ENCODE measurements at regions not wholly inside any gene's neighbourhood (a gene's known extent, or its start where the extent isn't known, plus 50 kb on each side); places are given as distances from the start of the nearest gene placed in this dataset.
"Not testable (repeated sequence)": the region's sequence is repeated elsewhere in the genome, so short reads cannot be mapped to it uniquely, and the experiment has no call there.

- no peak for DNase-seq
- intact Hi-C loops (cut with DNase I), result no loop called here
These were observed 138.4 kb upstream of the PLD5 start for GRCh38 chr1:242662886-242663285.

- intact Hi-C loops (cut with DNase I); DNase-seq: not testable (repeated sequence)
These were observed 129.3 kb upstream of the PLD5 start for GRCh38 chr1:242653772-242654171.

- intact Hi-C loops (cut with DNase I), result no loop called here
- no peak for DNase-seq
These were observed 127.3 kb upstream of the PLD5 start for GRCh38 chr1:242651817-242652216.

- intact Hi-C loops (cut with DNase I), result no loop called here
- DNase-seq, result no peak
These were observed 117.0 kb upstream of the PLD5 start for GRCh38 chr1:242641461-242641860.

- intact Hi-C loops (cut with DNase I), result no loop called here
- DNase-seq, result no peak
These were observed 114.6 kb upstream of the PLD5 start for GRCh38 chr1:242639104-242639503.

- intact Hi-C loops (cut with DNase I), result no loop called here
- DNase-seq, result no peak
These were observed 110.2 kb upstream of the PLD5 start for GRCh38 chr1:242634732-242635131.

- DNase-seq, result no peak
- intact Hi-C loops (cut with DNase I), result no loop called here
These were observed 104.9 kb upstream of the PLD5 start for GRCh38 chr1:242629396-242629795.

GRCh38 chr1:242623756-242624155, 99.3 kb upstream of the PLD5 start:
- no peak for DNase-seq
- intact Hi-C loops (cut with DNase I), result no loop called here

GRCh38 chr1:242623119-242623518, 98.6 kb upstream of the PLD5 start:
- DNase-seq, result no peak
- intact Hi-C loops (cut with DNase I), result no loop called here

GRCh38 chr1:242613266-242613815, 88.8 kb upstream of the PLD5 start:
- no peak for DNase-seq
- intact Hi-C loops (cut with DNase I), result no loop called here

- intact Hi-C loops (cut with DNase I), result no loop called here
These were observed 85.7 kb upstream of the PLD5 start for GRCh38 chr1:242610209-242610608.

GRCh38 chr1:242605521-242605920, 81.0 kb upstream of the PLD5 start:
- intact Hi-C loops (cut with DNase I), result no loop called here
- DNase-seq, result no peak

More at GRCh38 chr1:242610209-242610608, 85.7 kb upstream of the PLD5 start:
- DNase-seq, result no peak

- intact Hi-C loops (cut with DNase I), result no loop called here
- no peak for DNase-seq
These were observed 77.5 kb upstream of the PLD5 start for GRCh38 chr1:242602001-242602400.

- intact Hi-C loops (cut with DNase I); DNase-seq: not testable (repeated sequence)
These were observed 69.3 kb upstream of the PLD5 start for GRCh38 chr1:242593756-242594155.

GRCh38 chr1:242586360-242586680, 61.8 kb upstream of the PLD5 start:
- intact Hi-C loops (cut with DNase I), result no loop called here
- no peak for DNase-seq

- no peak for DNase-seq
- intact Hi-C loops (cut with DNase I), result no loop called here
These were observed 61.3 kb upstream of the PLD5 start for GRCh38 chr1:242585616-242586359.

- DNase-seq, result no peak
- intact Hi-C loops (cut with DNase I), result no loop called here
These were observed 58.2 kb upstream of the PLD5 start for GRCh38 chr1:242582669-242583068.

- DNase-seq, result no peak
- intact Hi-C loops (cut with DNase I), result no loop called here
These were observed 55.2 kb upstream of the PLD5 start for GRCh38 chr1:242579528-242580235.

Data from posterior cingulate gyrus (tissue), 11 donors.